GM06990 (cell line): ENCODE measurements at regions not wholly inside any gene's neighbourhood (a gene's known extent, or its start where the extent isn't known, plus 50 kb on each side); places are given as distances from the start of the nearest gene placed in this dataset.

Experiments
- DNase-seq: peaks from one replicate; pipeline ENCODE4 v3.0.0-alpha.2; 2011; ENCODE audit not compliant: insufficient read length; ENCODE audit errors: extremely low read depth
- H3K27me3 ChIP-seq: replicated peaks from 2 replicates; pipeline ENCODE4 v1.6.0; 2011; ENCODE audit warnings: low read length; ENCODE audit not compliant: control insufficient read depth, insufficient read depth
- H3K36me3 ChIP-seq: 2 replicates; pipeline ENCODE4 v1.5.1; 2011; ENCODE audit warnings: low read length; ENCODE audit not compliant: control insufficient read depth, insufficient read depth
- H3K4me3 ChIP-seq: replicated peaks from 2 replicates; pipeline ENCODE4 v1.5.1; 2011; ENCODE audit warnings: low read depth, mild to moderate bottlenecking, control low read depth, low read length
- TF ChIP-seq, protein P1 (sequence below): IDR thresholded peaks from 2 replicates; pipeline ENCODE4 v1.5.1; 2011; ENCODE audit warnings: low read length, control low read depth, mild to moderate bottlenecking, inconsistent platforms; ENCODE audit not compliant: insufficient read depth, poor library complexity, severe bottlenecking

DNA sequence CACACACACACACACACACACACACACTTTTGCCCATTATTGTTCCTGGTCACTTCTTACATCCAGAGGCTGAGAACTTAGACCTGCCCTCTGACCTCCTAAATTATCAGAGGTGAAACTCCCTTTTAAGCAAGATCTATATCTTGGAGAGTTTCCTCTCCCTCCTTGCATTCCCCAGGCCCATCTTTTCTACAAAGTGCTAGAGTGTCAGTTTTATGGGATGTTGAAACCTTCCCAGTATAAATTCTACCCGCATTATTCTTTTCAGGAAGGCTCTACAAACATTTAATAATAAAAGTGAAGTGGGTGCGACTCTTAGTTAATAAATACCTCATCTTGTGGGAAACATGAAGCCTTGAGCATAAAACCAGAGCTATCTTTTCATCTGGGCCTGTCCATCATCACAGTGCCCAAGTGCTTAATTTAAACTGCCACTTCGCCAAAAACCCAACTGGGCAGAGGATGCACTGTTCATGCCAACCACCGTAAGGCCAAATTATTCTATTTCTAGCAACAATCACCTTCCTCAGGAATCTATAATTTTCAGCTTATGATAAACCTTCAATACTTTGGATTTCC lies 458.2 kb upstream of the RUNX1 start:
- TF ChIP-seq, protein P1, sequence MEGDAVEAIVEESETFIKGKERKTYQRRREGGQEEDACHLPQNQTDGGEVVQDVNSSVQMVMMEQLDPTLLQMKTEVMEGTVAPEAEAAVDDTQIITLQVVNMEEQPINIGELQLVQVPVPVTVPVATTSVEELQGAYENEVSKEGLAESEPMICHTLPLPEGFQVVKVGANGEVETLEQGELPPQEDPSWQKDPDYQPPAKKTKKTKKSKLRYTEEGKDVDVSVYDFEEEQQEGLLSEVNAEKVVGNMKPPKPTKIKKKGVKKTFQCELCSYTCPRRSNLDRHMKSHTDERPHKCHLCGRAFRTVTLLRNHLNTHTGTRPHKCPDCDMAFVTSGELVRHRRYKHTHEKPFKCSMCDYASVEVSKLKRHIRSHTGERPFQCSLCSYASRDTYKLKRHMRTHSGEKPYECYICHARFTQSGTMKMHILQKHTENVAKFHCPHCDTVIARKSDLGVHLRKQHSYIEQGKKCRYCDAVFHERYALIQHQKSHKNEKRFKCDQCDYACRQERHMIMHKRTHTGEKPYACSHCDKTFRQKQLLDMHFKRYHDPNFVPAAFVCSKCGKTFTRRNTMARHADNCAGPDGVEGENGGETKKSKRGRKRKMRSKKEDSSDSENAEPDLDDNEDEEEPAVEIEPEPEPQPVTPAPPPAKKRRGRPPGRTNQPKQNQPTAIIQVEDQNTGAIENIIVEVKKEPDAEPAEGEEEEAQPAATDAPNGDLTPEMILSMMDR = no peak
- H3K36me3 ChIP-seq = no peaks in the 10 kb centered on the region
- peaks cover 2% of the 10 kb centered on the region for H3K27me3 ChIP-seq
- DNase-seq = no peak
- H3K4me3 ChIP-seq = no peak overlapping the region

DNA sequence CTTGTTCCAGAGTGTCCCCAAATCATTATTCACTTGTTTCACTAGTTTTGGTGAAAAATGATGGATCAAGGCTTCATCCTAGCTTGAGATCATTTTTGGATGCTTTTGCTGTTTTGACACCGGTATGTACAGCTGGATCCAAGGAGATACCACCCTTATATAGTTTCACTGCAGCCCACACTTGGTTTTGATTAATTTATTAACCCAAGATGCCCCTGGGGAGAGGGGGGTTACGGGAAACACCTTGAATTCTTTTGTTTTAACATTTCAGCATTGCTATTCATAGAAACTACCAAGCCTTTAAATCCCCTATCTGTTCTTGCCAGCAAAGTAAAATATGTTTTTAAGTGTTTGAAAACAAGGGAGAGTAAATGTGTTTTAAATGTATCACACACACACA lies 457.7 kb upstream of the RUNX1 start:
- TF ChIP-seq, protein P1 = no peak
- H3K36me3 ChIP-seq = no peaks in the 10 kb centered on the region
- H3K4me3 ChIP-seq = no peak overlapping the region
- DNase-seq = no peak
- peaks cover 2% of the 10 kb centered on the region for H3K27me3 ChIP-seq

DNA sequence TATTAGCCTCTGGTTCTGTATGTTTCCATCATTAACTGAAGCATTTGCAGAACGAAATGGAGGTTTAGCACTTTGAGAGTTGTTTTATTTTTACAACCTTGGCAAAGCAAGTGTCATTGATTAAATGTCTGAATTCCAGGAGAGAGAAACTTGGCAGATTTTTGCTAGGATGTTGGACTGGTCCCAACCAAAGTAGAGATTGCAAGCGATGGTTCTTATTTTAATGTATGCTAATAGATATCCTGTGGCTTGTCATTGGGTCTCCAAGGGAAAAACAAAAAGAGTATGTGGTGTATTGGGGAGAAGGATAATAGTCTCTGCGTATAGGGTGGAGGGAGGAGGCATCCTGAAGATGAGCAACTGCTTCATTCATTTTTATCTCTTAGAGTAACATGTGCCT lies 457.2 kb upstream of the RUNX1 start:
- Histone ChIP-seq H3K27me3 (peaks cover 2% of the 10 kb centered on the region), H3K36me3 (no peaks in the 10 kb centered on the region), H3K4me3 (no peak overlapping the region)
- TF ChIP-seq, protein P1 = no peak
- no peak for DNase-seq

DNA sequence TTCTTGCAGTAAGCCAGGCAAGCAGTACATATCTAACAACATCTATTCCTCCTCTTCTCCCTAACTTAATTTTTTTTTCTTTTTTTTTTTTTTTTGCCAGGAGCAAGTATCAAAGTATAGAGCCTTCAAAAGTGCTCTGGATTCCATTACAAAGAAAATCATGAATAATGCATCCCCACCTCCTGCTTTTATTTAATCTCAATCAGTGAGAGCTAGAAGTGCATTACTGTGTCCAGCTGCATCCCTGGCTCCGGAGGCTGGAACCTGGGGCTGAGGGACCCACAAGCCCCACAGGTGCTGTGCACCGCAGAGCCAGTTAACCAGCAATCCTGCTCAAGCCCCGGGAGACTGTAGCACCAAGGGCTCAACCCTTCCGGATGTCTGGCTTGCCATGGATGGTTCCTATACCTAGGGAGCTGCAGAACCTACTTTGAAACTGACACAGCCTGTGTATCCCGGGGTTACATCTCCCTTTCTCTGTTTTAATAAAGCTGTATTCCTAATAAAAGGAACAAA lies 455.9 kb upstream of the RUNX1 start:
- H3K36me3 ChIP-seq = no peaks in the 10 kb centered on the region
- H3K27me3 ChIP-seq = peaks cover 2% of the 10 kb centered on the region

DNA sequence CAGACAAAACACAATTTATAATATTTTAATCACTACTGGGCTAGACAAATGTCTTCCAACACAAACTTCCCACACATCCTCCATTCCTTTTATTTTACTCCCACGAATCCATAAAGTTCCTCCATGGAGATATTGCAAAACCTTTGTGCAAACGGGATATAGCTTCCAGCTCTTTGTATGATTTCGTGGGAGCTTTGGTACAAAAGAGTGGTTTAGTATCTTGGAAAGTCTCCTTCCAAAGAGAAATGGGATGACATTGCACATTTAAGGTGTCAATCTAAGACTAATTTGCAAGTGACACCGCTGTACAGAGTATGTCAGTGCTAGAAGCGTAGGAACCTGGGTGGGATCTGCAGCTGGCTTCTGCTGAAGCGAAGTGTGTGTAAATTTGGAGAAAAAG lies 455.2 kb upstream of the RUNX1 start:
- H3K4me3 ChIP-seq = no peak overlapping the region
- H3K27me3 ChIP-seq = peaks cover 2% of the 10 kb centered on the region
- no peak for DNase-seq
- no peaks in the 10 kb centered on the region for H3K36me3 ChIP-seq
- TF ChIP-seq, protein P1 = no peak

More for the DNA sequence above, 455.9 kb upstream of the RUNX1 start:
- no peak overlapping the region for H3K4me3 ChIP-seq
- no peak for DNase-seq
- TF ChIP-seq, protein P1 = no peak

DNA sequence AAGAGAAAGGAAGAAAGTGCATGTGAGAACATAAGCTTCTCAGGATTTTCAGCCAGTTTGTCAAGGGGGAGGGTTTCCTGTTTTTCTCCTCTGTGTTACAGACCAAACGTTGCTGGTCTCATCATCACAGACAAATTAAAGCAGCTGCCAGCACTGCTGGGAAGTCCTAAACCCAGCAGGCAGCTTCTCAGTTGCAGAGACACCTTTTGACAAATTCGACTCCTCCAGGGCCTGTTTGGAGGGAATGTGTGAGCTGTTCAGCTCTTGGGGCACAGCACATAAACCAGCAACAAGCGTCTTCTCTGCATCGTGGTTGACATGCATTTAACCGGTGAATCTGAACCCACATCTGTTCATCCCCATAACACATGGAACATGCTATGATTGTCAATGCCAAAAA lies 454.6 kb upstream of the RUNX1 start:
- Histone ChIP-seq H3K36me3 (no peaks in the 10 kb centered on the region), H3K27me3 (peaks cover 2% of the 10 kb centered on the region), H3K4me3 (no peak overlapping the region)
- TF ChIP-seq, protein P1 = no peak
- no peak for DNase-seq
